ENCODE measurements at regions not wholly inside any gene's neighbourhood (a gene's known extent, or its start where the extent isn't known, plus 50 kb on each side); places are given as distances from the start of the nearest gene placed in this dataset.
"Not testable (repeated sequence)": the region's sequence is repeated elsewhere in the genome, so short reads cannot be mapped to it uniquely, and the experiment has no call there.

DNA sequence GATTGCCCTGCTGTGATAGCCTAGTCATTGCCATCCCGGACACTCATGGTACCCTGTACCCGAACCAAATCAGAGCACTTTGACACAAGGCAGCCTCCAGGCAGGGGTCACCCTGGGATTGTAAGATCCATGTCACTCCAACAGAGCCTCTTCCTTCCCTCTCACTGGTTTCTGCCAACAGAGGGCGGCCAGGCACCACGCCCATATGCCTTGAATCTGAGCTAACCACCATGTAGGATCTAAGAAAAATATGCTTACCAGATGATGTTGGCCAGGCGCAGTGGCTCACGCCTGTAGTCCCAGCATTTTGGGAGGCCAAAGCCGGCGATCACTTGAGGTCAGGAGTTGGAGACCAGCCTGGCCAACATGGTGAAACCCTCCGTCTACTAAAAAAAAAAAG is 389.2 kb upstream of the KLF6 start:
- Mint-ChIP-seq H3K36me3 (no peaks in the 10 kb centered on the region), H3K4me1 (no peaks in the 10 kb centered on the region), H3K27me3 (no peaks in the 10 kb centered on the region), H3K4me3 (no peak overlapping the region), H3K9me3 (peaks cover 5% of the 10 kb centered on the region), H3K27ac (no peak overlapping the region)
- no peak for DNase-seq

DNA sequence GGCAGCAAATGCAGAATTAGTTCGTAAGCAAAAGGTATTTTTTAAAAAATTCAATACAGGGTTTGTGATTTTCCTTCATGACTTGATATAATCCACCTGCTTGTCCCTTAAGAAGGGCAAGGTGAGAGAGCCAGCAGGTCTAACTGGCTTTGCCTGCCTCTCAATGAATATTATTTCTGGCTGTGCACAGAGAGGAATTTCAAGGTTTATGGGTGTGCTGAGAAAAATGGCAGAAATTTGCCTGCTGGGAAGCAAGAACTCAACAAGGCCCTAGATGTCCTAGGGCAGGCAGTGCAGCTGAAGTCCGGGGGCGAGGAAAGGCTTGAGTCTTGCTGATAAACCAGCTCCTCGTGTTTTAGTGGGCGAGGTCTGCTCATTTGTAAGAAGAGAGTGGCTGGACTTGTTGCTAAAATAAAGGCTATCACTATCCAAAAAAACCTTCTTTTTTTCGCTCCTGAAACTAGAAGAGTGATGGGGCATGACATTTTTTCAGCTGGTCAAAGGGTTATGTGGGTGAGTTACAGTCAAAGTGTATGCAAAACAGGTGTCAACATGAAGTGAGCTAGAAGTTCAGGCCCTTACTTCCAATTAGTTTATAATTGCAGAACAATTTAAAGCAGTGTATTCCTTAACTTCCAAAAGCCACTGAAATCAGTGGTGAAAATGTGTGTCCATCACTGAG is 385.8 kb upstream of the KLF6 start:
- Mint-ChIP-seq H3K4me3 (no peak overlapping the region), H3K27ac (no peak overlapping the region), H3K36me3 (no peaks in the 10 kb centered on the region), H3K27me3 (no peaks in the 10 kb centered on the region), H3K4me1 (no peaks in the 10 kb centered on the region), H3K9me3 (peaks cover 5% of the 10 kb centered on the region)
- no peak for DNase-seq

- H3K27me3 Mint-ChIP-seq: no peaks in the 10 kb centered on the region
- DNase-seq: no peak
These were observed 385.2 kb upstream of the KLF6 start for GRCh38 chr10:4170181-4170580.

GRCh38 chr10:4169448-4169847 is 384.4 kb upstream of the KLF6 start:
- Mint-ChIP-seq H3K4me1 (no peaks in the 10 kb centered on the region), H3K4me3 (no peak overlapping the region), H3K9me3 (peaks cover 5% of the 10 kb centered on the region), H3K36me3 (no peaks in the 10 kb centered on the region), H3K27me3 (no peaks in the 10 kb centered on the region), H3K27ac (no peak overlapping the region)
- DNase-seq: no peak

More at GRCh38 chr10:4170181-4170580, 385.2 kb upstream of the KLF6 start:
- Mint-ChIP-seq H3K27ac (no peak overlapping the region), H3K4me1 (no peaks in the 10 kb centered on the region), H3K9me3 (peaks cover 5% of the 10 kb centered on the region), H3K36me3 (no peaks in the 10 kb centered on the region), H3K4me3 (no peak overlapping the region)

GRCh38 chr10:4167216-4167615 is 382.2 kb upstream of the KLF6 start:
- no peaks in the 10 kb centered on the region for H3K27me3 Mint-ChIP-seq
- peaks cover 4% of the 10 kb centered on the region for H3K9me3 Mint-ChIP-seq
- H3K4me1 Mint-ChIP-seq: peaks cover 3% of the 10 kb centered on the region
- DNase-seq: no peak
- H3K36me3 Mint-ChIP-seq: no peaks in the 10 kb centered on the region
- H3K27ac Mint-ChIP-seq: no peak overlapping the region
- no peak overlapping the region for H3K4me3 Mint-ChIP-seq

GRCh38 chr10:4162571-4163286 is 377.7 kb upstream of the KLF6 start:
- Mint-ChIP-seq H3K4me1 (peaks cover 3% of the 10 kb centered on the region), H3K9me3 (no peaks in the 10 kb centered on the region), H3K4me3 (no peak overlapping the region), H3K36me3 (no peaks in the 10 kb centered on the region), H3K27ac (no peak overlapping the region), H3K27me3 (no peaks in the 10 kb centered on the region)
- DNase-seq: no peak

- DNase-seq: no peak
- no peaks in the 10 kb centered on the region for H3K36me3 Mint-ChIP-seq
These were observed 374.2 kb upstream of the KLF6 start for GRCh38 chr10:4159173-4159572.

GRCh38 chr10:4154191-4154715 is 369.2 kb upstream of the KLF6 start:
- Mint-ChIP-seq H3K4me3 (no peak overlapping the region), H3K27ac (no peak overlapping the region), H3K27me3 (no peaks in the 10 kb centered on the region), H3K36me3 (no peaks in the 10 kb centered on the region), H3K9me3 (no peaks in the 10 kb centered on the region), H3K4me1 (peaks cover 10% of the 10 kb centered on the region)
- no peak for DNase-seq

More at GRCh38 chr10:4159173-4159572, 374.2 kb upstream of the KLF6 start:
- Mint-ChIP-seq H3K4me3 (no peak overlapping the region), H3K4me1 (peaks cover 9% of the 10 kb centered on the region), H3K9me3 (no peaks in the 10 kb centered on the region), H3K27me3 (no peaks in the 10 kb centered on the region), H3K27ac (no peak overlapping the region)

DNA sequence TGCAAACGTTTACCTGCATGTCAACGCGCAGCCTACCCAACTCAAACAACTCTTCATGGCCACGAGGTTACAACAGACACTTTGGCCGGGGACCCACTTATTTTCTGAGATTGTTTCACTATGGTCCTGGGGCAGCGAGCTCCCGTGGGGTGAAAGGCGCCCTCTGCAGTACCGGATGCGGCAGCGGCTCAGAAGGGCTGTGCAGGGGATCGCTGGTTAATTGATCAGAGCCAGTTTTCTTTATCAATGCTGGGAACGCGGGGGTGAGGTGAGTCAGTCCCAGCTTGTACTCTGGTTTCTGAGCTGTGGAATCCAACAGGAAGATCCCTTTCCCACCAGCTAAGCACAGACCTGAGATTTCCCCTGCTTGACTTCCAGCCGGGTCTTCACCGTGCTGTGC is 366.5 kb upstream of the KLF6 start:
- H3K27me3 Mint-ChIP-seq: no peaks in the 10 kb centered on the region
- no peaks in the 10 kb centered on the region for H3K36me3 Mint-ChIP-seq
- H3K4me3 Mint-ChIP-seq: no peak overlapping the region
- peaks cover 1% of the 10 kb centered on the region for H3K9me3 Mint-ChIP-seq
- H3K27ac Mint-ChIP-seq: no peak overlapping the region
- H3K4me1 Mint-ChIP-seq: peaks cover 10% of the 10 kb centered on the region
- no peak for DNase-seq

DNA sequence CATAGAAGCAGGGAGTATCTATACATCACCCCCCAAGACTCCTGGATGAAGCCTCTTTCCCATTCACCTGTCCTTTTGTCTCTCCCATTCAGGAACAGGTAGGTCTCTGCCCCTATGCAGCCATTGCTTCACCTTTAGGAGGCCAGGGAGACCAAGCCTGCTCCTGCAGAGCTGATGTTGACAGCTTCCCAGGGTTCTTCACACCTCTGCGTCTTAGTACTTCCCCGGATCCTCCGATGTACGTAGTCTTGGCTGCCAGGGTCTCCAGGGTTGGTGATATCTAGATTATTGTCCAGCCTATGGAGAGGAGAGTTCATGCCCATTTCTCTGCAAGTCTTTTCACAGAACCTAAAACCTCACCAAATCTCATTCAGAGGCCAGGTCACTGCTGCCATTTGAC is 365.7 kb upstream of the KLF6 start:
- Mint-ChIP-seq H3K27ac (no peak overlapping the region), H3K4me1 (peaks cover 10% of the 10 kb centered on the region), H3K27me3 (no peaks in the 10 kb centered on the region), H3K4me3 (no peak overlapping the region), H3K36me3 (no peaks in the 10 kb centered on the region), H3K9me3 (peaks cover 1% of the 10 kb centered on the region)
- no peak for DNase-seq

- H3K27ac Mint-ChIP-seq, H3K27me3 Mint-ChIP-seq, H3K4me3 Mint-ChIP-seq, H3K4me1 Mint-ChIP-seq, H3K36me3 Mint-ChIP-seq, DNase-seq, H3K9me3 Mint-ChIP-seq: not testable (repeated sequence)
These were observed 364.5 kb upstream of the KLF6 start for GRCh38 chr10:4149460-4149859.

- no peak for DNase-seq
- H3K9me3 Mint-ChIP-seq: peaks cover 4% of the 10 kb centered on the region
- H3K27me3 Mint-ChIP-seq: no peaks in the 10 kb centered on the region
- no peak overlapping the region for H3K27ac Mint-ChIP-seq
- no peaks in the 10 kb centered on the region for H3K36me3 Mint-ChIP-seq
- no peak overlapping the region for H3K4me3 Mint-ChIP-seq
- H3K4me1 Mint-ChIP-seq: no peaks in the 10 kb centered on the region
These were observed 362.2 kb upstream of the KLF6 start for GRCh38 chr10:4147245-4147644.

DNA sequence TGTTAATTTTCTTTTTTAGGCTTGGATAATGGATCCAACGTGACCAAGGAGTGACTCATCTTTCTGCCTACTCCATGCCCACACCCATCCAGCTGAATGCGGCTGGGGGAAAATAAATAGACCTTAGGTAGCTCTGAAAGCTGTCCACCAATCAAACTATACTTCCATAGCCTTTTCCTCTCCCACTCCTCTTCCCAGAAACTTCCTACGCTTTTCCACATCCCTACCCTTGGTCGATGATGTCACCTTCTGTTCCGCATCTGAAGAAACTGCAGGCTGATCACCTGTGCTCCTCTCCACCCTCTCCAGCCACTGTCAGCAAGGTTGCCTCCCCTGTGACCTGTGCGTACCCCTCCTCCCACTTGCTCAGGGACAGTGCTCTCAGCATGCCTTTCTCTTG is 359.8 kb upstream of the KLF6 start:
- no peaks in the 10 kb centered on the region for H3K4me1 Mint-ChIP-seq
- peaks cover 18% of the 10 kb centered on the region for H3K9me3 Mint-ChIP-seq
- H3K36me3 Mint-ChIP-seq: peaks cover 2% of the 10 kb centered on the region
- H3K27me3 Mint-ChIP-seq: no peaks in the 10 kb centered on the region
- no peak overlapping the region for H3K27ac Mint-ChIP-seq
- H3K4me3 Mint-ChIP-seq: no peak overlapping the region
- DNase-seq: no peak

GRCh38 chr10:4141471-4141870 is 356.5 kb upstream of the KLF6 start:
- Mint-ChIP-seq H3K36me3 (peaks cover 2% of the 10 kb centered on the region), H3K27ac (no peak overlapping the region), H3K9me3 (peaks cover 23% of the 10 kb centered on the region), H3K4me1 (peaks cover 2% of the 10 kb centered on the region), H3K27me3 (no peaks in the 10 kb centered on the region), H3K4me3 (no peak overlapping the region)
- DNase-seq: no peak

DNA sequence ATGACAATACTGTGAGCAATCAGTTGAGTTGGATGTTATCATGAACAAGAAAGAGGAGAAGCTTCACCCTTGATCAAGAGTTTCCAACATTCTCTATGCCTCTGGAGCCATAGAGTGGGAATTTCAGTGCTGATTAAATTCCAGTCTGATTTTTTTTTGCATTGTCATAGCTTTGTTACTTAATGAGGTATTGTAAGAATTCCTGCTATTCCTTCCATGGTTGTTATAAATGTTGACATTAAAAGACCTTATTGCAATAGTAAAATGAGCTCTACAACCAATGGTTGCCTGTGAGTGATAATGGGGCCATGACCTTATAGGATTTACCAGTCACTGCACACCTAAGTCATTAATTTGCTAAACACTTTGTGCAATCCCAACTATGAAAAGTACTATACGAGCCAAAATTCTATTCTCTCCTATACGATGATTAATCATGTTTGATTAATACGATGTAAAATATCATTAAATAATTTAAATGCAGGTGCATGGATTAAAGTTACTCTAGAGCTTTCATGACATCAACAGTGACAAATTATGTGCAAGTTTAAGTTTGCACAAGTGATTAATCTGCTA is 353.2 kb upstream of the KLF6 start:
- no peak overlapping the region for H3K27ac Mint-ChIP-seq
- H3K27me3 Mint-ChIP-seq: peaks cover 5% of the 10 kb centered on the region
- no peak for DNase-seq
- no peak overlapping the region for H3K4me3 Mint-ChIP-seq
- H3K9me3 Mint-ChIP-seq: peaks cover 28% of the 10 kb centered on the region
- H3K36me3 Mint-ChIP-seq: peaks cover 2% of the 10 kb centered on the region
- H3K4me1 Mint-ChIP-seq: peaks cover 15% of the 10 kb centered on the region

Measured in activated naive CD8-positive, alpha-beta T cell treated with anti-CD3 and anti-CD28 coated beads for 36 hours (primary cell).